Left lung (tissue), 4 donors: ENCODE measurements at regions not wholly inside any gene's neighbourhood (a gene's known extent, or its start where the extent isn't known, plus 50 kb on each side); places are given as distances from the start of the nearest gene placed in this dataset.
"Not testable (repeated sequence)": the region's sequence is repeated elsewhere in the genome, so short reads cannot be mapped to it uniquely, and the experiment has no call there.

ENCODE experiments used
- ATAC-seq: fragments of 200-7000 bp; cut with Tn5 transposase; one replicate; pipeline ENCODE4 v1.9.1; 2020; ENCODE audit warnings: moderate library complexity
- DNase-seq, 4 donors: peaks; one replicate each; pipeline ENCODE4 v3.0.0-alpha.2; 2013 to 2020
- H3K27ac ChIP-seq, 2 donors: fragments of 200-600 bp; sonication (generic) in 1 of 2; one replicate each; pipeline versions ENCODE4 v1.5.0 to v1.8.0; 2020 to 2021
- H3K27me3 ChIP-seq, 2 donors: fragments of 200-600 bp; sonication (generic) in 1 of 2; one replicate each; pipeline versions ENCODE4 v1.5.0 to v1.8.0; 2020 to 2021
- H3K36me3 ChIP-seq, 2 donors: fragments of 200-600 bp; sonication (generic) in 1 of 2; one replicate each; pipeline versions ENCODE4 v1.5.0 to v1.8.0; 2020 to 2021
- H3K4me1 ChIP-seq, 2 donors: fragments of 200-600 bp; one replicate each; pipeline ENCODE4 v1.8.0; 2021
- H3K4me3 ChIP-seq, 2 donors: fragments of 200-600 bp; sonication (generic) in 1 of 2; one replicate each; pipeline versions ENCODE4 v1.5.0 to v1.8.0; 2020 to 2021; ENCODE audit warnings: mild to moderate bottlenecking in 1 of 2
- H3K9me3 ChIP-seq, 2 donors: fragments of 200-600 bp; sonication (generic) in 1 of 2; one replicate each; pipeline versions ENCODE4 v1.5.0 to v1.8.0; 2020 to 2021
- CTCF ChIP-seq, 2 donors: fragments of 200-600 bp; sonication (generic) in 1 of 2; IDR thresholded peaks; one replicate each; pipeline versions ENCODE4 v1.5.0 to v1.8.0; 2021; ENCODE audit warnings: antibody characterized with exemption in 2 of 2
- intact Hi-C, 2 donors: fragments of 100-400 bp; cut with DNase I; formaldehyde crosslinking; loops; one replicate each; pipeline versions ENCODE4 v1.11.2 to v1.14.2; 2022
- donor health status: DM: no; HTN: yes; CAD: no.
- donor health status: DM: no; HTN: no; CAD: no.

GRCh38 chr13:54261856-54262255 is 1233.2 kb downstream of the OLFM4 start:
- intact Hi-C loops: no loop called here
- H3K27ac ChIP-seq: no peak overlapping the region
- DNase-seq (no peak), ATAC-seq (no peak)
- no peak overlapping the region for H3K4me3 ChIP-seq
- no peaks in the 10 kb centered on the region for H3K36me3 ChIP-seq
- no peak for TF ChIP-seq CTCF (IDR thresholded peaks at IDR 0.05)
- H3K4me1 ChIP-seq: no peaks in the 10 kb centered on the region
- no peaks in the 10 kb centered on the region for H3K27me3 ChIP-seq
- H3K9me3 ChIP-seq: peaks cover 0 to 2% of the 10 kb centered on the region in 2 donors

- no peak for TF ChIP-seq CTCF (IDR thresholded peaks at IDR 0.05)
- H3K27me3 ChIP-seq: no peaks in the 10 kb centered on the region
- H3K36me3 ChIP-seq: no peaks in the 10 kb centered on the region
- H3K4me1 ChIP-seq: no peaks in the 10 kb centered on the region
- H3K4me3 ChIP-seq: no peak overlapping the region
- no peak overlapping the region for H3K27ac ChIP-seq
- intact Hi-C loops: no loop called here
- DNase-seq (no peak), ATAC-seq (no peak)
- H3K9me3 ChIP-seq: peaks cover 0 to 2% of the 10 kb centered on the region in 2 donors
These were observed 1235.3 kb downstream of the OLFM4 start for GRCh38 chr13:54263868-54264267.

GRCh38 chr13:54267253-54267668 is 1238.6 kb downstream of the OLFM4 start:
- H3K36me3 ChIP-seq, intact Hi-C loops: not testable (repeated sequence)

GRCh38 chr13:54268013-54268695 is 1239.5 kb downstream of the OLFM4 start:
- H3K4me3 ChIP-seq, DNase-seq, H3K27ac ChIP-seq, H3K4me1 ChIP-seq, H3K9me3 ChIP-seq, intact Hi-C loops, ATAC-seq, H3K27me3 ChIP-seq, H3K36me3 ChIP-seq: not testable (repeated sequence)

More at GRCh38 chr13:54267253-54267668, 1238.6 kb downstream of the OLFM4 start:
- DNase-seq, H3K4me1 ChIP-seq, ATAC-seq, H3K27me3 ChIP-seq, H3K27ac ChIP-seq, H3K4me3 ChIP-seq, H3K9me3 ChIP-seq: not testable (repeated sequence)

- Histone ChIP-seq H3K36me3 (no peaks in the 10 kb centered on the region), H3K27me3 (no peaks in the 10 kb centered on the region), H3K9me3 (peaks cover 0 to 39% of the 10 kb centered on the region in 2 donors), H3K4me1 (no peaks in the 10 kb centered on the region), H3K27ac (no peak overlapping the region), H3K4me3 (no peak overlapping the region)
- no peak for ATAC-seq
- intact Hi-C loops: no loop called here
- no peak for TF ChIP-seq CTCF (IDR thresholded peaks at IDR 0.05)
- no peak for DNase-seq
These were observed 1258.6 kb downstream of the OLFM4 start for GRCh38 chr13:54287062-54287764.

- ATAC-seq (no peak), DNase-seq (no peak)
- H3K36me3 ChIP-seq: no peaks in the 10 kb centered on the region
- H3K27ac ChIP-seq: no peak overlapping the region
- H3K27me3 ChIP-seq: no peaks in the 10 kb centered on the region
- TF ChIP-seq CTCF (IDR thresholded peaks at IDR 0.05): no peak
- H3K4me1 ChIP-seq: no peaks in the 10 kb centered on the region
- intact Hi-C loops: no loop called here
- H3K4me3 ChIP-seq: no peak overlapping the region
- peaks cover 0 to 20% of the 10 kb centered on the region in 2 donors for H3K9me3 ChIP-seq
These were observed 1272.5 kb downstream of the OLFM4 start for GRCh38 chr13:54301085-54301484.
